ENCODE measurements at regions not wholly inside any gene's neighbourhood (a gene's known extent, or its start where the extent isn't known, plus 50 kb on each side); places are given as distances from the start of the nearest gene placed in this dataset.
"Not testable (repeated sequence)": the region's sequence is repeated elsewhere in the genome, so short reads cannot be mapped to it uniquely, and the experiment has no call there.

- intact Hi-C loops (cut with micrococcal nuclease) = no loop called here
Observed at GRCh38 chr12:82627799-82628198, 58.9 kb upstream of the TMTC2 start.

GRCh38 chr12:82634495-82635258, 52.0 kb upstream of the TMTC2 start:
- intact Hi-C loops (cut with micrococcal nuclease) = not testable (repeated sequence)

GRCh38 chr12:82635263-82635662, 51.4 kb upstream of the TMTC2 start:
- intact Hi-C loops (cut with micrococcal nuclease) = no loop called here

Data from T-helper 2 cell treated with Interferon-gamma antibody and Interleukin-4, amounts not matched to agents 100 ng/mL and 5 ng/mL, for 36 hours (primary cell).